SK-N-SH treated with all-trans-retinoic acid at 6 μM for 48 hours (cell line): ENCODE measurements at regions not wholly inside any gene's neighbourhood (a gene's known extent, or its start where the extent isn't known, plus 50 kb on each side); places are given as distances from the start of the nearest gene placed in this dataset.

ENCODE experiments used
- ATAC-seq: fragments of 200-7000 bp; cut with Tn5 transposase; 3 replicates; pipeline ENCODE4 v1.9.1; 2020; ENCODE audit warnings: mild to moderate bottlenecking, moderate library complexity
- ARNTL ChIP-seq: fragments of 450-650 bp; formaldehyde crosslinking; IDR thresholded peaks from 2 replicates; pipeline ENCODE4 v1.5.0; 2020; ENCODE audit warnings: low read depth, mild to moderate bottlenecking, moderate library complexity, borderline replicate concordance
- BACH2 ChIP-seq: fragments of 250-450 bp; sonication (Bioruptor Pico); IDR thresholded peaks from 2 replicates; pipeline ENCODE4 v1.9.0; 2021; ENCODE audit warnings: mild to moderate bottlenecking, borderline replicate concordance
- CREB5 ChIP-seq: fragments of 250-450 bp; sonication (Bioruptor Pico); IDR thresholded peaks from 2 replicates; pipeline ENCODE4 v1.5.1; 2020; ENCODE audit warnings: low read depth, mild to moderate bottlenecking, moderate library complexity
- ESRRG ChIP-seq: fragments of 250-450 bp; sonication (Bioruptor Pico); IDR thresholded peaks from 2 replicates; pipeline ENCODE4 v1.6.1; 2021; ENCODE audit warnings: mild to moderate bottlenecking
- GLIS3 ChIP-seq: fragments of 250-450 bp; sonication (Bioruptor Pico); IDR thresholded peaks from 2 replicates; pipeline ENCODE4 v1.5.0; 2020; ENCODE audit warnings: mild to moderate bottlenecking, moderate library complexity
- ISL1 ChIP-seq: fragments of 250-450 bp; sonication (Bioruptor Pico); IDR thresholded peaks from 2 replicates; pipeline ENCODE4 v2.1.2; 2022; ENCODE audit warnings: mild to moderate bottlenecking, moderate library complexity
- OSR1 ChIP-seq: fragments of 250-450 bp; sonication (Bioruptor Pico); IDR thresholded peaks from 2 replicates; pipeline ENCODE4 v1.8.0; 2022; ENCODE audit warnings: moderate library complexity, mild to moderate bottlenecking, inconsistent platforms
- PATZ1 ChIP-seq: fragments of 250-450 bp; sonication (Bioruptor Pico); IDR thresholded peaks from 2 replicates; pipeline ENCODE4 v1.8.0; 2020; ENCODE audit warnings: mild to moderate bottlenecking, moderate library complexity, borderline replicate concordance
- POU6F1 ChIP-seq: fragments of 250-450 bp; sonication (Bioruptor Pico); IDR thresholded peaks from 2 replicates; pipeline ENCODE4 v1.8.0; 2021; ENCODE audit warnings: low read depth, mild to moderate bottlenecking, moderate library complexity, borderline replicate concordance
- PPARA ChIP-seq: fragments of 250-450 bp; sonication (Bioruptor Pico); IDR thresholded peaks from 2 replicates; pipeline ENCODE4 v1.5.0; 2020; ENCODE audit warnings: mild to moderate bottlenecking, borderline replicate concordance
- RARB ChIP-seq: fragments of 250-450 bp; sonication (Bioruptor Pico); IDR thresholded peaks from 2 replicates; pipeline ENCODE4 v1.8.0; 2021; ENCODE audit warnings: mild to moderate bottlenecking, moderate library complexity
- SNAI2 ChIP-seq: fragments of 250-450 bp; sonication (Bioruptor Pico); IDR thresholded peaks from 2 replicates; pipeline ENCODE4 v1.5.0; 2020; ENCODE audit warnings: mild to moderate bottlenecking, moderate library complexity
- TCF4 ChIP-seq: fragments of 250-450 bp; sonication (Bioruptor Pico); IDR thresholded peaks from 2 replicates; pipeline ENCODE4 v1.8.0; 2021; ENCODE audit warnings: mild to moderate bottlenecking, moderate library complexity, borderline replicate concordance
- TOX ChIP-seq: fragments of 250-450 bp; sonication (Bioruptor Pico); IDR thresholded peaks from 2 replicates; pipeline ENCODE4 v1.8.0; 2021; ENCODE audit warnings: mild to moderate bottlenecking, moderate library complexity, borderline replicate concordance
- TSHZ2 ChIP-seq: fragments of 250-450 bp; sonication (Bioruptor Pico); IDR thresholded peaks from 2 replicates; pipeline ENCODE4 v1.5.0; 2020; ENCODE audit warnings: mild to moderate bottlenecking, moderate library complexity
- ZC3H10 ChIP-seq: fragments of 250-450 bp; sonication (Bioruptor Pico); IDR thresholded peaks from 2 replicates; pipeline ENCODE4 v1.5.1; 2021; ENCODE audit warnings: mild to moderate bottlenecking, moderate library complexity
- ZFP3 ChIP-seq: fragments of 250-450 bp; sonication (Bioruptor Pico); IDR thresholded peaks from 2 replicates; pipeline ENCODE4 v1.5.0; 2020; ENCODE audit warnings: mild to moderate bottlenecking, moderate library complexity
- ZFP30 ChIP-seq: fragments of 450-650 bp; formaldehyde crosslinking; IDR thresholded peaks from 2 replicates; pipeline ENCODE4 v1.5.0; 2022; ENCODE audit warnings: mild to moderate bottlenecking, moderate library complexity
- ZNF565 ChIP-seq: fragments of 450-650 bp; formaldehyde crosslinking; conservative IDR thresholded peaks from 2 replicates; pipeline ENCODE4 v1.5.0; 2020; ENCODE audit warnings: low read depth, mild to moderate bottlenecking, moderate library complexity
- ZNF70 ChIP-seq: fragments of 450-650 bp; formaldehyde crosslinking; IDR thresholded peaks from 2 replicates; pipeline ENCODE4 v1.5.0; 2020; ENCODE audit warnings: mild to moderate bottlenecking, moderate library complexity
- ZNF8 ChIP-seq: fragments of 450-650 bp; formaldehyde crosslinking; IDR thresholded peaks from 2 replicates; pipeline ENCODE4 v1.5.0; 2020; ENCODE audit warnings: mild to moderate bottlenecking, moderate library complexity
- TF ChIP-seq, protein P1 (sequence below): fragments of 250-450 bp; sonication (Bioruptor Pico); IDR thresholded peaks from 2 replicates; pipeline ENCODE4 v1.5.1; 2021; ENCODE audit warnings: mild to moderate bottlenecking, moderate library complexity

GRCh38 chr1:84756001-84756400, 65.7 kb upstream of the SSX2IP start:
- TF ChIP-seq ARNTL (CRISPR knock-in tag) = no peak
- TF ChIP-seq ZFP3 (CRISPR knock-in tag) = no peak
- TF ChIP-seq ZFP30 (CRISPR knock-in tag) = no peak
- TF ChIP-seq SNAI2 (CRISPR knock-in tag) = no peak
- no peak for ATAC-seq

DNA sequence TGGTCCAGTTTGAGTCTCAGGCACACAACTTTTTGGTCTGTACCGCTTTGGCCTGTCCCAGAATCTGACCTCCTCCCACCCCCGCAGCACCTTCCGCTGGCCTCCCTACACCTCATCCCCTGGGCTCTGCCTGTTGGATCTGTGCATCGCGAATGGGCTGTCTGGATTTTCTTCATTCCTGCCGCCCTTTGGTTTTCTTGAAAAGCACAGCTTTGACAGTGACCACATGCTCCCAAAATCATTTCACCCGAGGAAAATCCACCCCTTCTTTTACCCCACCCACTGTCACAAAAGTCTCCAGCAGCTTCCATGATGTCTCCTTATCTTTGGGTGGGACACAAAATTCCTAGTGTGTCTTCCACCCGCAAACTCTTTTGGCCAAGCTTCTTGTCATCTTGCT, 65.0 kb upstream of the SSX2IP start:
- ATAC-seq = no peak
- TF ChIP-seq ZFP3 (CRISPR knock-in tag) (no peak), ESRRG (no peak), ZFP30 (CRISPR knock-in tag) (no peak), PPARA (CRISPR knock-in tag) (no peak), SNAI2 (CRISPR knock-in tag) (no peak), ARNTL (CRISPR knock-in tag) (no peak), OSR1 (CRISPR knock-in tag) (no peak), CREB5 (CRISPR knock-in tag) (no peak), TOX (CRISPR knock-in tag) (no peak), ZC3H10 (no peak), PATZ1 (CRISPR knock-in tag) (no peak), TSHZ2 (CRISPR knock-in tag) (no peak), ZNF8 (CRISPR knock-in tag) (no peak), TCF4 (CRISPR knock-in tag) (no peak), ZNF70 (CRISPR knock-in tag) (no peak)
- TF ChIP-seq, protein P1, sequence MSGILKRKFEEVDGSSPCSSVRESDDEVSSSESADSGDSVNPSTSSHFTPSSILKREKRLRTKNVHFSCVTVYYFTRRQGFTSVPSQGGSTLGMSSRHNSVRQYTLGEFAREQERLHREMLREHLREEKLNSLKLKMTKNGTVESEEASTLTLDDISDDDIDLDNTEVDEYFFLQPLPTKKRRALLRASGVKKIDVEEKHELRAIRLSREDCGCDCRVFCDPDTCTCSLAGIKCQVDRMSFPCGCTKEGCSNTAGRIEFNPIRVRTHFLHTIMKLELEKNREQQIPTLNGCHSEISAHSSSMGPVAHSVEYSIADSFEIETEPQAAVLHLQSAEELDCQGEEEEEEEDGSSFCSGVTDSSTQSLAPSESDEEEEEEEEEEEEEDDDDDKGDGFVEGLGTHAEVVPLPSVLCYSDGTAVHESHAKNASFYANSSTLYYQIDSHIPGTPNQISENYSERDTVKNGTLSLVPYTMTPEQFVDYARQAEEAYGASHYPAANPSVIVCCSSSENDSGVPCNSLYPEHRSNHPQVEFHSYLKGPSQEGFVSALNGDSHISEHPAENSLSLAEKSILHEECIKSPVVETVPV (CRISPR knock-in tag) = no peak

- no peak for ATAC-seq
- TF ChIP-seq, protein P1 (CRISPR knock-in tag) = no peak
- TF ChIP-seq OSR1 (CRISPR knock-in tag) = no peak
- TF ChIP-seq PPARA (CRISPR knock-in tag) = no peak
- no peak for TF ChIP-seq ESRRG
- TF ChIP-seq PATZ1 (CRISPR knock-in tag) = no peak
- no peak for TF ChIP-seq ZNF8 (CRISPR knock-in tag)
- TF ChIP-seq ZNF565 (CRISPR knock-in tag) = no peak
- no peak for TF ChIP-seq ISL1 (CRISPR knock-in tag)
- TF ChIP-seq SNAI2 (CRISPR knock-in tag) = no peak
- no peak for TF ChIP-seq RARB (CRISPR knock-in tag)
- no peak for TF ChIP-seq POU6F1 (CRISPR knock-in tag)
- TF ChIP-seq TSHZ2 (CRISPR knock-in tag) = no peak
- no peak for TF ChIP-seq GLIS3 (CRISPR knock-in tag)
- no peak for TF ChIP-seq BACH2
- TF ChIP-seq ZNF70 (CRISPR knock-in tag) = no peak
- no peak for TF ChIP-seq TOX (CRISPR knock-in tag)
Observed at GRCh38 chr1:84754386-84754703, 64.1 kb upstream of the SSX2IP start.
